H54 (cell line): ENCODE measurements at regions not wholly inside any gene's neighbourhood (a gene's known extent, or its start where the extent isn't known, plus 50 kb on each side); places are given as distances from the start of the nearest gene placed in this dataset.
A peak's percentile ranks its signal among the peaks of the same experiment; 100 is the strongest.
"Not testable (repeated sequence)": the region's sequence is repeated elsewhere in the genome, so short reads cannot be mapped to it uniquely, and the experiment has no call there.

Source experiments
- DNase-seq: peaks from one replicate; pipeline ENCODE4 v3.0.0; 2011; ENCODE audit warnings: low spot score, mixed read lengths; ENCODE audit not compliant: insufficient read length
- FAIRE-seq: peaks from 3 replicates; lab custom pipeline; 2011; peaks lifted over from hg19 to GRCh38; lab: Jason Lieb, UNC
- POLR2A ChIP-seq: IDR thresholded peaks from 2 replicates; pipeline ENCODE4 v1.6.1; 2011; ENCODE audit warnings: low read depth, mild to moderate bottlenecking, low read length

DNA sequence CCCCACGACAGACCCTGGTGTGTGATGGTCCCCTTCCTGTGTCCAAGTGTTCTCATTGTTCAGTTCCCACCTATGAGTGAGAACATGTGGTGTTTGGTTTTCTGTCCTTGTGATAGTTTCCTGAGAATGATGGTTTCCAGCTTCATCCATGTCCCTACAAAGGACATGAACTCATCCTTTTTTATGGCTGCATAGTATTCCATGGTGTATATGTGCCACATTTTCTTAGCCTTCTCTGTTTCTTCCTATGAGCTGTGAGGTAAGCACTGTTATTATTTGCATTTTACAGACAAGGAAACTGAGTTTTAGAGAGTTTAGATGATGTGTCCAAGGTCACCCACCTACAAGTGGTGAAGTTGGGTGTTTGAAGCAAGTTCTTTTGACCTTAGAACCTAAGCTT, 51.1 kb upstream of the BNC1 start:
- not testable (repeated sequence) for DNase-seq, FAIRE-seq

DNA sequence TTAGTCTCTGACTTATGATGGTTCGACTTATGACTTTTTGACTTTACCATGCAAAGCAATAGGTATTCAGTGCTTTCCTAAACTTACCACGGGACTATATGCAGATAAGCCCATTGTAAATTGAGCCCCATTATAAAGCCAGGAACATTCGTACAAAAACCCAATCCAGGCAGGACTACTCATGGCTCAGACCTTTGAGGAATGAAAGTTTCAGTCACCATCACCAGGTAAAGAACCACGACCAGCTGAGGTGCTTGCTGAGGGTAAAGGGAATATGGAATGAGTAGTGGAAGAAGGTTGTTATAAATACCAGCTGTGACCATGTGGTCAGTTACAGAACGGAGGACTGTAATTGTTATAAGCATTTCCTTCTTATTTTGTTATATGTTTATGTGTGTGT, 54.9 kb upstream of the BNC1 start:
- no peak for TF ChIP-seq POLR2A
- no peak for FAIRE-seq

DNA sequence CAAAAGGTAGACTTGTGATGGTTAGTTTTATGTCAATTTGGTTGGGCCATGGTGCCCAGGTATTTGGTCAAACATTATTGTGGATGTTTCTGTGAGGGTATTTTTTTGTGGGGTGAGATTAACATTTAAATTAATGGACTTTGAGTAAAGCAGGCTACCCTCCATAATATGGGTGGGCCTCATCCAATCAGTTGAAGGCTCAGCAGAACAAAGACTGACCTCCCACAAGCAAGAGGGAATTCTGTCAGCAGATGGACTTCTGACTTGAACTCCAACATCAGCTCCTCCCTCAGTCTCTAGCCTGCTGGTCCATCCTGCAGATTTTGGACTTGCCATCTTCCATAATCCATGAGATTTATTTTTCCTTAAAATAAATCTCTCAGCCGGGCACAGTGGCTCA, 55.6 kb upstream of the BNC1 start:
- FAIRE-seq: no peak
- no peak for DNase-seq
- TF ChIP-seq POLR2A: no peak

More for the DNA sequence above, 54.9 kb upstream of the BNC1 start:
- DNase-seq: no peak

DNA sequence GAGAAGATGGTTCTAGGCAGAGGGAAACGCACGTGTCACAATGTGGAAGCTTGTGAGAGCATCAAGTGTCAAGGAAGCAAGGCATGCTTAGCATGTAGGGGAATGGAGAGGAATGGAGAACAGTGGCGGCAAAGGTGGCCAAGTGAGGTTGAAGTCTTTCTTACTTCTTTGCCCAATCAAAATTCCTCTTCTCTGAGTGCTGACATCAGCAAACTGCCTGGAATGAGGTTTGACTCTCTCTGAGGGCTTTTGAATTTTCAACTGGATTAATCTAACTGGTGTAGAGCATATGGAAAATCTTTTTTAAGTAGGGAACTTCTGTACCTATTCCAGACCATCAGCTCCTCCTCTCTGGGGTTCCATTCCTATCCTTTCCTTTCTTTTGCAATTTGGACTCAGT, 61.9 kb upstream of the BNC1 start:
- DNase-seq (no peak), FAIRE-seq (no peak)

DNA sequence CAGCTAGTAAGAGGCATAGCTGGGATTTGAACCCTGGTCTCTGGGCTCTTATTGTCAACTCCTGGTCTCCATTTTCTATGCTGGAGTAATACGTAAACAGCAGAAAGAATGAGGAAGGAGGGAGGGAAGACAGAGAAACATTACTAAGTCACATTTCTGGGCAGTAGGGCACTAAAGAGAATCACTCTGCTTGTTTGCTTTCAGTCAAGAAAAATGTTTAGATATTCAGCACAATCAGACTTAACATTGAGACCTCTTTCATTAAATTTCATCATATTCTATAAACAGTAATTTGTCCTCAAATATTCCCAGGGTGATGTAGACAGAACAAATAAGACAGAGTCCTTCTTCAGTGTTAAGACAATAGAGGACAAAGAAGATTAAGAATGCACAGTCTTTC, 67.7 kb upstream of the BNC1 start:
- FAIRE-seq: no peak
- no peak for TF ChIP-seq POLR2A
- no peak for DNase-seq

More for the DNA sequence above, 61.9 kb upstream of the BNC1 start:
- no peak for TF ChIP-seq POLR2A

DNA sequence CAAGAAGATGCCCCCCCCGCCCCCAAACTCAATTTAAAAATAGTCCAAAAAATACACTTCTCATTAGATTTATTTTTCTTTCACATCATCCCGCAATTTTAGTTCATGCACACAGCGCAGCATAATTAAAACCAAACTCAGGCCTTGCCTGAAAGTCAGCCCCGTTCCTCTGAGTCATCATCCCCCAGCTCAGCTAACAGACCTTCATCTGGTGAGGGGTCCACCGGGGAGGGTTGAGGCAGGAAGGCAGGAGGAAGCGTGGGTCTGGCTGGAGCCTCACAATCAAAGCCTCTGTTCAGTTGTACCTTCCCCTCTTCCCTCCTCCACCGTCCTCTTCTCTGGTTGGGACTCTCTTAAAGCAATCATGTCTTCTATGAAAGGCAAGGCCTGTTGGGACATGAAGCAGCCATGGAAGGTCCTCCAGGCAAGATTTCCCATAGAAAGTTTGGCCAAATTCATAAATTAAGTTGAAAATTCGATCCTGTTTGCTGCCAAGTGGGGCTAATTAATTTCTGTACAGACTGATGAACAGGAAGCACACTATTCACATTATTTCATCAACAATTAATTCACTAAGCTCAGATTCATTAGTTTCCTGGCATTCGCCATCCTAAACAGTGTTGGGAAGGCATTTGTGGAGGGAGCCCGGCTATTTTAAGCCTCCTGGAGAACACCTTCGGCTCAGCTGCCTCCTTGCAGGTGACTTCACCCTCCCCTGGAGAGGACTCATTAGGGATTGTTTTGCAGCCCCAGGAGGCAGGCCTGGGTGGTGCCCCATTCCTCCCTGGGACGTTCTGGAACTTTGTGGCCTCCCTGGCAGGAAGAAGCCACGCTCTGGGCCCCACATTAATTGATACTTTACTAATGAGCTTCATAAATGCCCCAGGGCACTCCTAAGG, 72.3 kb upstream of the BNC1 start:
- DNase-seq (no peak), FAIRE-seq (no peak)
- TF ChIP-seq POLR2A: no peak

DNA sequence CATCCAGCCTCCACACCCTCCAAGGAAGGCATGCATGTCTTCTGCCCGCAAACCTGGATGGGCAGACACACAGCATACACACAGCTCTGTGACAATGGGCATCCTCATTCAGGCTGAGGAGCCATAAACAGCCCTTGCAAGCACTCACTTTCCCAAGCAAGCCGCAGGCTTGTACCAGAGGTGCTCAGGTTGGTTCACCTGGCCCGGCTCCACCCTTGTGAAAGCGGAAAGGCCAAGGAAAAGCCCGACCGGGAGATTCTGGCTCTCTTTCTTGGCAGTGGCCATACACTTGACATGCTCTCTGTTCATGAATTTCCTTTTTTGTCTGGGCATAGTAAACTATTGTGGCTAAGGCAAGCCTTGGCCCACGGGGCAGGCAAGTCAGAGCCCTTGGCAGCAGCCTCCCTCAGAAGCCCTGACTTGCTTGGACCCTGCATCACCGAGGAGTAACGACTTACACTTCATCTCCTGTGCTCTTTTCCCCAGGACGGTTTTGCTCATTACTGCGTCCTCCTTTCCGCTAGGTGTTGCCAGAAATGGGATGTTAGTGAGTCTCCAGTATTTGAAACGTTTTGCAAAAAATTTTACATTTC, 74.6 kb upstream of the BNC1 start:
- no peak for TF ChIP-seq POLR2A
- FAIRE-seq (no peak), DNase-seq (no peak)

DNA sequence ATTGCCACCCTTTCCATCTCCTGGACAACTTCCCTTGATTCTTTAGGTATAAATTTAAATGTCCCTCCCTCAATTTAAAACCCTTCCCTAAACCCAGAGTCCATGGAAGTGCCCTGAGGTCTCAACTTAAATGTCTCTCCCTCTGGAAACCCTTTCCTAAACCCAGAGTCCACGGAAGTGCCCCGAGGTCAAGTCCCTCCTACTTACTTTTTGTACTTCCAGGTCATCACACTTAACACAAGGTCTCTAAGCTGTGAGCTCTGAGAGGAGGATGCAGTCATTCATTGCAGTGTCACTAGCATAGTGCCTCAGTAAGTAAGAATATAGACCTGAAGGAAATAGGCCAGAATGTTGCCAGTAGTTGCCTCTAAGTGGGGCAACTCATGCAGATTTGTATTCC, 78.2 kb upstream of the BNC1 start:
- FAIRE-seq: no peak
- TF ChIP-seq POLR2A: no peak
- DNase-seq: no peak

DNA sequence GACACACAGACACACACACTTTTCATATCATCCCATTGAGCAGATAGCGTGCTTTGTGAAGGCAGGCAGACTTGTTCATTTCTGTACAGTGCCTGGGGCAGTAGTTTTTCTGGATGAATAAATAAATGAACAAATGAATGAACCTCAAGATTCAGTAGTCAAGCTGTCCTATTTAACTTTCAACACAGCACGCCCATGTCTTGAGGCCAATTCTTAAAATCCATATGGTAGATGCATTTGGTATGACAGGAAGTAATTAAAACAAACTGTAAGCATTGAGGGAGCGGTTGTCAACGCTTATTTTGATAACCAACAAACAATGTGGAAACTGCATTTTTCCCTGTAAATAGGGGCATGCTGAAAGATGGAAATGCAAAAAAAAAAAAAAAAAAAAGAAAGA, 80.0 kb upstream of the BNC1 start:
- TF ChIP-seq POLR2A: no peak
- FAIRE-seq: no peak
- DNase-seq: no peak

DNA sequence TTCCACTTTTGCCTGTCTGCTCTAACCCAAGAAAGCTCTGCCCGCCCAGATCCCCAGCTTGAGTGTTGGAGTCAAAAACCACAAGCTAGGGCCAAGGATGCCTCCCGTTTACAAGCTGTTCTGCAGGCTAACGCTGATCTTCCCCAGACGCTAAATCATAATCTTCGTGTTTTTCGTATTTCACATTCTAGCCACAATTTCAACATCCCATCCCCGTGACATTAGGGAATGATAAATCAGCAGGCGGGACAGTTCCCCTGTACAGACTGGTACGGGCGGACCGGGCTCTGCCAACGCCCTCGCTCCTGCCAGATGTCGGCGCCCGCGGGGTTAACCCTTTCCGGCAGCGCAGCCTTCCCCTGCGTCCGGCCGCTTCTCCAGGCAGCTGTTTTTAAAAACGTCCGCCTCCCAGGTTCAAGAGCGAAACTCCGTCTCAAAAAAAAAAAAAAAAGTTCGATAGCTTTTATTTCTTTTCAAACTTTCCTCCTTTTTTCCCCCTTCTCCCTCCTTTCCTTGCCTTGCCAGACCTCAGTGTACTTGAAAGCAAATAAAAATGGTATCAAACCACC, 81.0 kb upstream of the BNC1 start:
- no peak for TF ChIP-seq POLR2A
- peak; percentile 32 for DNase-seq
- no peak for FAIRE-seq

DNA sequence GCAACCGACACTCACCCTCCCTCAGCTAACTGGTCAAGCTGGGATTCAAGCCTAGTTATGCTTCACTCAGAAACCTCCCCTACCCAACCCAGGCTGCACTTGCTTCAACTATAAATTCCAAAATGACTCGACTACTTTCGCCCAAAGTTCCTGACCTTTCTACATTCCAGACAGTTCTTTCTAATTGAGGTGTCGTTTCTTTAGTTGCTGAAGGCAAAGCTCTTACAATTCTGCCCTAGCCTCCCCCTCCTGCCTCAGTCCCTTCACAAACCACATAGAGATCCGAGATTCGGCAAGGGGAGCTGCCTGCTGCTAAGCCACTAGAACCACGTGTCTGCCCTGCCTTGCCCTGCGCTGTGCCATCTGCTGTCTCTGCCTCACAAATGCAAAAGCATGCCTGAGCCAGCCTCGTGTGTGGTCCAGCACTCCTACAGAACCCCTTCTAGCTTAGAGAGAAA, 74.7 kb upstream of the SH3GL3 start:
- DNase-seq: no peak
- FAIRE-seq: no peak
- TF ChIP-seq POLR2A: no peak

DNA sequence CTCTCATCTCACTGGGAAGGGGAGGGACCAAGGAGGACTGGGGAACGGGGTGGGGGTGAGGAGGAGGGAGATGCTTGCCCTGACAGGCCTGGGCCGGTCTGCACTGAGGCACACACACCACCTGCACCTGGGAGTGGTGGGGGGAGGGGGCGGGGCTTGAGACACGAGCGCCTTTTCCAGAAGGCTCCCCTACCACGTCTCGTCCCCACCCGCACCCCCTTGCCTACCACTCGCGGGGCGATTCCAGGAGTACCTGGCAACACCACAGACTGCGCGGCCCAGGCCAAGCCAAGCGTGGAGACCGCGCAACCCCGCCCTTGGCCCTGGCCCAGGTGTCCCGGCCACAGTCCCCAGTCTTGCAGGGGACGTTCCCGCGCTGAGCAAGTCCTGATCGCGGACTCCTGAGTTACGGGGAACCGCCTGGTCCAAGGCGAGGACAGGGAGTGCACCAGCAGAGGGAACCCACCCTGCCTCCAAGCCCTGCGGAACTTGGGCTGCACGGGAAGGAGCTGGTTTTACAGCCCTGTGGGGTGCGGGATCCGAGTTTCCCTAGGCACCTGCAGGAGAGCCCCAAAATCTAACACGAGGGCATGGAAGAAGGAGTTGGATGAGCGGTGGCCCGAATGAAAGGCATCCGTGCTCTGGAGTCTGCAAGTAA, 68.1 kb upstream of the SH3GL3 start:
- no peak for TF ChIP-seq POLR2A
- no peak for DNase-seq
- FAIRE-seq: no peak

DNA sequence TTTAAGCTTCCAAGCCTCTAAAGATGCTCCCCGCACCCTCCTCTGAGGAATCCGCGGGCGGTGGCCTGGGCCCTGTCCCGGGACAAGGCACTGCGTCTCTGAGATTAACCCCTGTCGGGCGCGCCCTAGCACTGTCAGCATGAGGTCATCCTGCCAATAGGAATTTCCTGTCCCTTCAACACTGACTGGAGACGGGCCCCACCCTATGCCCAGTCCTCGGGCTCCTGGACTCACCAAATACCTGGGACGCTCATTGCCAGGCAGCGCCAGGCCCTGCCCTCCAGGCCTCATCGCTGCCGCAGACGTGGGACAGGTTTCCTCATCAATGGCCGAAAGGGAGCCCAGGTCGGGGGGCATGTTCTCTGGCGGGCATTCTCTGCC, 67.6 kb upstream of the SH3GL3 start:
- FAIRE-seq (no peak), DNase-seq (peak; percentile 68)
- TF ChIP-seq POLR2A: no peak

DNA sequence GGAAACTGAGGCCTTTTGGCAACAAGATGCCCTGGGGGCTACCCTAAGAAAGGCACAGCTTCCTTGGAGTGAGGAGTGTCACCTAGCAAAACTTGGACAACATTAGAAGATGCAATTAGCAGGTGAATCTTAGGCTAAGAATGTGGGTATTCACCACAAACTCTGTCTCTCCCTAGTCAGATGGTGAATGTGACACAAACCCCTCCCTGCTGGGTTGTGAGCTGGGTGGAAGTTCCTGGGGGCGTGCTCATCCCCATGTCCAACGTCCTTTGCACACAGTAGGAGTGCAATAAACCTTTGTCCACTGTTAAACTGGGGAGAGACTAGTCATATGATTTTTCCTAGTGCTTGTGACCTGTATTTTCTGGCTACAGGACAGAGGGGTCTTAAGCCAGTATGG, 67.1 kb upstream of the SH3GL3 start:
- TF ChIP-seq POLR2A: no peak
- FAIRE-seq (no peak), DNase-seq (peak; percentile 36)
